Type B pancreatic cell (in vitro differentiated cells): ENCODE measurements at regions not wholly inside any gene's neighbourhood (a gene's known extent, or its start where the extent isn't known, plus 50 kb on each side); places are given as distances from the start of the nearest gene placed in this dataset.

Source experiments
- DNase-seq: peaks from one replicate; pipeline ENCODE4 v3.0.0; 2021; ENCODE audit warnings: mixed read lengths; ENCODE audit not compliant: unreplicated experiment; ENCODE audit errors: extremely low spot score
- H3K27ac Mint-ChIP-seq: 2 replicates; pipeline ENCODE4 v1.8.0; 2021; ENCODE audit warnings: mild to moderate bottlenecking, mixed read lengths
- H3K27me3 Mint-ChIP-seq: 2 replicates; pipeline ENCODE4 v1.8.0; 2021; ENCODE audit warnings: mixed read lengths
- H3K36me3 Mint-ChIP-seq: 2 replicates; pipeline ENCODE4 v1.8.0; 2021; ENCODE audit warnings: mixed read lengths
- H3K4me1 Mint-ChIP-seq: one replicate; pipeline ENCODE4 v1.8.0; 2021; ENCODE audit warnings: mixed read lengths; ENCODE audit not compliant: unreplicated experiment
- H3K4me3 Mint-ChIP-seq: 2 replicates; pipeline ENCODE4 v1.8.0; 2021; ENCODE audit warnings: mild to moderate bottlenecking, mixed read lengths
- H3K9me3 Mint-ChIP-seq: 2 replicates; pipeline ENCODE4 v1.8.0; 2021; ENCODE audit warnings: mixed read lengths
- CTCF ChIP-seq: fragments of 200-600 bp; sonication (generic); conservative IDR thresholded peaks from 2 replicates; pipeline ENCODE4 v1.5.0; 2021; ENCODE audit warnings: antibody characterized with exemption, mild to moderate bottlenecking

GRCh38 chr16:13403326-13403725 lies 501.9 kb downstream of the SHISA9 start:
- DNase-seq: no peak
- no peak overlapping the region for H3K27ac Mint-ChIP-seq
- TF ChIP-seq CTCF: no peak
- H3K4me1 Mint-ChIP-seq: no peaks in the 10 kb centered on the region
- peaks cover 7% of the 10 kb centered on the region for H3K27me3 Mint-ChIP-seq
- H3K9me3 Mint-ChIP-seq: no peaks in the 10 kb centered on the region
- H3K36me3 Mint-ChIP-seq: no peaks in the 10 kb centered on the region
- no peak overlapping the region for H3K4me3 Mint-ChIP-seq

- no peak overlapping the region for H3K27ac Mint-ChIP-seq
- no peaks in the 10 kb centered on the region for H3K36me3 Mint-ChIP-seq
- no peak overlapping the region for H3K4me3 Mint-ChIP-seq
- DNase-seq: no peak
- no peaks in the 10 kb centered on the region for H3K27me3 Mint-ChIP-seq
- no peak for TF ChIP-seq CTCF
- no peaks in the 10 kb centered on the region for H3K4me1 Mint-ChIP-seq
- no peaks in the 10 kb centered on the region for H3K9me3 Mint-ChIP-seq
These were observed 505.8 kb upstream of the ERCC4 start for GRCh38 chr16:13414154-13414553.

GRCh38 chr16:13419589-13419988 lies 500.4 kb upstream of the ERCC4 start:
- Mint-ChIP-seq H3K9me3 (no peaks in the 10 kb centered on the region), H3K4me1 (peaks cover 3% of the 10 kb centered on the region), H3K27ac (no peak overlapping the region), H3K27me3 (peaks cover 3% of the 10 kb centered on the region), H3K4me3 (no peak overlapping the region), H3K36me3 (no peaks in the 10 kb centered on the region)
- TF ChIP-seq CTCF: no peak
- DNase-seq: no peak

GRCh38 chr16:13421726-13422125 lies 498.2 kb upstream of the ERCC4 start:
- Mint-ChIP-seq H3K27ac (no peak overlapping the region), H3K27me3 (peaks cover 3% of the 10 kb centered on the region), H3K4me1 (peaks cover 3% of the 10 kb centered on the region), H3K36me3 (no peaks in the 10 kb centered on the region), H3K9me3 (no peaks in the 10 kb centered on the region), H3K4me3 (no peak overlapping the region)
- DNase-seq: no peak
- no peak for TF ChIP-seq CTCF

GRCh38 chr16:13425836-13426235 lies 494.1 kb upstream of the ERCC4 start:
- no peaks in the 10 kb centered on the region for H3K9me3 Mint-ChIP-seq
- no peaks in the 10 kb centered on the region for H3K36me3 Mint-ChIP-seq
- no peak for TF ChIP-seq CTCF
- peaks cover 3% of the 10 kb centered on the region for H3K27me3 Mint-ChIP-seq
- no peak overlapping the region for H3K4me3 Mint-ChIP-seq
- DNase-seq: no peak
- H3K27ac Mint-ChIP-seq: no peak overlapping the region
- peaks cover 3% of the 10 kb centered on the region for H3K4me1 Mint-ChIP-seq

- peak; percentile 23 for TF ChIP-seq CTCF
- Mint-ChIP-seq H3K4me1 (peaks cover 3% of the 10 kb centered on the region), H3K27me3 (no peaks in the 10 kb centered on the region), H3K4me3 (no peak overlapping the region), H3K27ac (no peak overlapping the region), H3K36me3 (no peaks in the 10 kb centered on the region), H3K9me3 (no peaks in the 10 kb centered on the region)
- no peak for DNase-seq
These were observed 493.7 kb upstream of the ERCC4 start for GRCh38 chr16:13426269-13426668.
